HepG2 (cell line): ENCODE measurements at regions not wholly inside any gene's neighbourhood (a gene's known extent, or its start where the extent isn't known, plus 50 kb on each side); places are given as distances from the start of the nearest gene placed in this dataset.

Experiments used
- CAMTA2 ChIP-seq: sonication (generic); formaldehyde crosslinking; IDR thresholded peaks from 2 replicates; pipeline ENCODE4 v1.4.0; 2020; ENCODE audit warnings: mild to moderate bottlenecking, missing genetic modification reagents, borderline replicate concordance
- EHMT2 ChIP-seq: fragments of 200-600 bp; sonication (generic); IDR thresholded peaks from 2 replicates; pipeline ENCODE4 v1.7.0; 2017; ENCODE audit warnings: antibody characterized with exemption, low read depth, low read length, borderline replicate concordance
- HCFC1 ChIP-seq: fragments of 150-350 bp; IDR thresholded peaks from 2 replicates; pipeline ENCODE4 v1.6.1; 2014; ENCODE audit warnings: low read depth, low read length
- SIN3A ChIP-seq: IDR thresholded peaks from 2 replicates; pipeline ENCODE4 v1.6.1; 2011; ENCODE audit warnings: low read depth, mild to moderate bottlenecking, control low read depth, low read length, borderline replicate concordance
- ZNF564 ChIP-seq: sonication (generic); formaldehyde crosslinking; IDR thresholded peaks from 2 replicates; pipeline ENCODE4 v1.8.1; 2023; ENCODE audit warnings: mild to moderate bottlenecking, missing genetic modification reagents
- ZNF740 ChIP-seq: sonication (generic); formaldehyde crosslinking; IDR thresholded peaks from 2 replicates; pipeline ENCODE4 v1.4.0; 2020; ENCODE audit warnings: missing genetic modification reagents

DNA sequence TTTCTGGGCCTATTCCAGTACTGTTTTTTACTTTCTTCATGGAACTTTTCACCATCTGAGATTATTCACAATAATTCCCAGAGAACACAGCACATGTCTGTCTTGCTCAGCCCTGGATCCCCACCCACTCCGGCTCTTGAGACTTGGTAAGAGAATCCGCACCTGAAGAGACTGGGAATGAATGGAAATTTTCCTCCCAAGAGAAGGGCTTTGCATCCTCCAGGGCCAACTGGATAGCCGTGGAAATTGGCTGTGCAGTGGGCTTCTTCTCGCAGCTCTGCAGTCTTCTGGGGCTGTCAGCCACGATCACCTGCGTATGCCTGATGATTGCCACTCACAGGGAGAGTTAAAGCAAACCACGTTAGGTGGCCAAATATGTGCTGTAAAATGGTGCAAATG, 159.1 kb downstream of the THBS2 start:
- no peak for TF ChIP-seq ZNF564
- TF ChIP-seq CAMTA2 (CRISPR knock-in tag), result no peak
- TF ChIP-seq ZNF740 (CRISPR knock-in tag), result no peak
- no peak for TF ChIP-seq HCFC1
- TF ChIP-seq SIN3A, result no peak
- TF ChIP-seq EHMT2, result no peak
